Skin epidermis (tissue), 12 donors: ENCODE measurements at regions not wholly inside any gene's neighbourhood (a gene's known extent, or its start where the extent isn't known, plus 50 kb on each side); places are given as distances from the start of the nearest gene placed in this dataset.

ENCODE experiments used
- H3K27ac ChIP-seq, 21 experiments: fragments of 200-600 bp; sonication (generic) in 11 of 21; one replicate each; pipeline ENCODE4 v1.5.0; 2020; ENCODE audit warnings: mild to moderate bottlenecking in 3 of 21, inconsistent platforms in 2 of 21, moderate library complexity in 2 of 21
- H3K4me3 ChIP-seq, 7 experiments: fragments of 200-600 bp; sonication (generic) in 2 of 7; one replicate each; pipeline ENCODE4 v1.5.0; 2020; ENCODE audit warnings: inconsistent platforms in 2 of 7, mild to moderate bottlenecking in 2 of 7, moderate library complexity in 1 of 7

- H3K4me3 ChIP-seq, result no peak overlapping the region
Observed at GRCh38 chr4:67250131-67250896, 295.0 kb downstream of the CENPC start.

GRCh38 chr4:67236788-67237187, 308.5 kb downstream of the CENPC start:
- H3K27ac ChIP-seq, result no peak overlapping the region

More at GRCh38 chr4:67250131-67250896, 295.0 kb downstream of the CENPC start:
- no peak overlapping the region for H3K27ac ChIP-seq

GRCh38 chr4:67236318-67236717, 309.0 kb downstream of the CENPC start:
- H3K4me3 ChIP-seq, result no peak overlapping the region

More at GRCh38 chr4:67236788-67237187, 308.5 kb downstream of the CENPC start:
- H3K4me3 ChIP-seq, result no peak overlapping the region

GRCh38 chr4:67234296-67234695, 311.0 kb downstream of the CENPC start:
- Histone ChIP-seq H3K4me3 (no peak overlapping the region), H3K27ac (no peak overlapping the region)

More at GRCh38 chr4:67236318-67236717, 309.0 kb downstream of the CENPC start:
- H3K27ac ChIP-seq, result no peak overlapping the region

GRCh38 chr4:67229148-67229547, 316.2 kb downstream of the CENPC start:
- H3K27ac ChIP-seq, result no peak overlapping the region
- H3K4me3 ChIP-seq, result no peak overlapping the region

GRCh38 chr4:67220861-67221260, 324.4 kb downstream of the CENPC start:
- Histone ChIP-seq H3K27ac (no peak overlapping the region), H3K4me3 (no peak overlapping the region)

GRCh38 chr4:67218883-67219282, 326.4 kb downstream of the CENPC start:
- Histone ChIP-seq H3K4me3 (no peak overlapping the region), H3K27ac (no peak overlapping the region)

- Histone ChIP-seq H3K4me3 (no peak overlapping the region), H3K27ac (no peak overlapping the region)
Observed at GRCh38 chr4:67207941-67208441, 337.3 kb downstream of the CENPC start.

GRCh38 chr4:67204441-67204840, 340.9 kb downstream of the CENPC start:
- no peak overlapping the region for H3K27ac ChIP-seq
- H3K4me3 ChIP-seq, result no peak overlapping the region

- Histone ChIP-seq H3K27ac (no peak overlapping the region), H3K4me3 (no peak overlapping the region)
Observed at GRCh38 chr4:67201334-67201733, 344.0 kb downstream of the CENPC start.

GRCh38 chr4:67198727-67199126, 346.6 kb downstream of the CENPC start:
- H3K27ac ChIP-seq, result no peak overlapping the region
- H3K4me3 ChIP-seq, result no peak overlapping the region

GRCh38 chr4:67167849-67168248, 377.5 kb downstream of the CENPC start:
- no peak overlapping the region for H3K4me3 ChIP-seq
- H3K27ac ChIP-seq, result no peak overlapping the region

GRCh38 chr4:67162690-67163089, 382.6 kb downstream of the CENPC start:
- no peak overlapping the region for H3K27ac ChIP-seq
- no peak overlapping the region for H3K4me3 ChIP-seq

- no peak overlapping the region for H3K27ac ChIP-seq
- H3K4me3 ChIP-seq, result no peak overlapping the region
Observed at GRCh38 chr4:67161311-67161710, 384.0 kb downstream of the CENPC start.

GRCh38 chr4:67160394-67160793, 384.9 kb downstream of the CENPC start:
- H3K4me3 ChIP-seq, result no peak overlapping the region
- H3K27ac ChIP-seq, result no peak overlapping the region

- Histone ChIP-seq H3K27ac (no peak overlapping the region), H3K4me3 (no peak overlapping the region)
Observed at GRCh38 chr4:67158666-67159065, 386.6 kb downstream of the CENPC start.

- Histone ChIP-seq H3K27ac (no peak overlapping the region), H3K4me3 (no peak overlapping the region)
Observed at GRCh38 chr4:67152976-67153375, 392.3 kb downstream of the CENPC start.

- H3K27ac ChIP-seq, result no peak overlapping the region
- no peak overlapping the region for H3K4me3 ChIP-seq
Observed at GRCh38 chr4:67151376-67152343, 393.6 kb downstream of the CENPC start.

- no peak overlapping the region for H3K4me3 ChIP-seq
- H3K27ac ChIP-seq, result no peak overlapping the region
Observed at GRCh38 chr4:67141586-67141985, 403.7 kb downstream of the CENPC start.

- no peak overlapping the region for H3K4me3 ChIP-seq
Observed at GRCh38 chr4:67134616-67135015, 410.7 kb downstream of the CENPC start.

GRCh38 chr4:67133162-67133561, 412.1 kb downstream of the CENPC start:
- Histone ChIP-seq H3K4me3 (no peak overlapping the region), H3K27ac (no peak overlapping the region)

More at GRCh38 chr4:67134616-67135015, 410.7 kb downstream of the CENPC start:
- H3K27ac ChIP-seq, result no peak overlapping the region
